PC-9 (cell line): ENCODE measurements at regions not wholly inside any gene's neighbourhood (a gene's known extent, or its start where the extent isn't known, plus 50 kb on each side); places are given as distances from the start of the nearest gene placed in this dataset.

Experiments
- EZH2 ChIP-seq: fragments of 200-600 bp; sonication (generic); IDR thresholded peaks from 2 replicates; pipeline ENCODE4 v1.8.0; 2017; ENCODE audit warnings: antibody characterized with exemption, low read depth
- TF ChIP-seq, protein P1 (sequence below): fragments of 200-600 bp; sonication (generic); conservative IDR thresholded peaks from 2 replicates; pipeline ENCODE4 v1.6.1; 2017; ENCODE audit warnings: mixed run types, antibody characterized with exemption, mild to moderate bottlenecking, moderate library complexity

DNA sequence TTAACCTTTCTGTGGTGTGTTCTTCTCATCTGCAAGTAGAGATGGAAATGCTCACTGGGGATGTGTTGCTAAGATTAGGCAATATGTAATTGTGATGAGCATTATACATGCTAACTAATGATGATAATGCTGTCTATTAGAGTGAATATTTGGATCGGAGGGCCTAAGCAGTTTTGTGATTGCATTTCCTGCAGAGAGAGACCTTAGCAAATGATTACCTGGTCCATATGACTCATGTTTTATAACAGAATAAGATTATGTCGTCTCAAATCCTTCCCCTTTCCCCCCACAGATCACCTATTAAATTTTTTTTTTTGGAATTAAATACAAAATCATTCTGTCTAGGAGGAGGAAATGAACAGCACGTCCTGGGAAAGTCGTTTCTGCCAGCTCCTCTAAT lies 82.7 kb downstream of the IZUMO3 start:
- TF ChIP-seq, protein P1, sequence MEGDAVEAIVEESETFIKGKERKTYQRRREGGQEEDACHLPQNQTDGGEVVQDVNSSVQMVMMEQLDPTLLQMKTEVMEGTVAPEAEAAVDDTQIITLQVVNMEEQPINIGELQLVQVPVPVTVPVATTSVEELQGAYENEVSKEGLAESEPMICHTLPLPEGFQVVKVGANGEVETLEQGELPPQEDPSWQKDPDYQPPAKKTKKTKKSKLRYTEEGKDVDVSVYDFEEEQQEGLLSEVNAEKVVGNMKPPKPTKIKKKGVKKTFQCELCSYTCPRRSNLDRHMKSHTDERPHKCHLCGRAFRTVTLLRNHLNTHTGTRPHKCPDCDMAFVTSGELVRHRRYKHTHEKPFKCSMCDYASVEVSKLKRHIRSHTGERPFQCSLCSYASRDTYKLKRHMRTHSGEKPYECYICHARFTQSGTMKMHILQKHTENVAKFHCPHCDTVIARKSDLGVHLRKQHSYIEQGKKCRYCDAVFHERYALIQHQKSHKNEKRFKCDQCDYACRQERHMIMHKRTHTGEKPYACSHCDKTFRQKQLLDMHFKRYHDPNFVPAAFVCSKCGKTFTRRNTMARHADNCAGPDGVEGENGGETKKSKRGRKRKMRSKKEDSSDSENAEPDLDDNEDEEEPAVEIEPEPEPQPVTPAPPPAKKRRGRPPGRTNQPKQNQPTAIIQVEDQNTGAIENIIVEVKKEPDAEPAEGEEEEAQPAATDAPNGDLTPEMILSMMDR, result no peak
- no peak for TF ChIP-seq EZH2
